Right lung (tissue), 2 donors: ENCODE measurements at regions not wholly inside any gene's neighbourhood (a gene's known extent, or its start where the extent isn't known, plus 50 kb on each side); places are given as distances from the start of the nearest gene placed in this dataset.

ENCODE experiments used
- DNase-seq, 2 donors: peaks; one replicate each; pipeline ENCODE4 v3.0.0-alpha.2; 2013

- DNase-seq, result no peak
These were observed 119.4 kb downstream of the MRPS6 start for GRCh38 chr21:34192646-34193285.

- no peak for DNase-seq
These were observed 122.0 kb downstream of the MRPS6 start for GRCh38 chr21:34195335-34195734.

DNA sequence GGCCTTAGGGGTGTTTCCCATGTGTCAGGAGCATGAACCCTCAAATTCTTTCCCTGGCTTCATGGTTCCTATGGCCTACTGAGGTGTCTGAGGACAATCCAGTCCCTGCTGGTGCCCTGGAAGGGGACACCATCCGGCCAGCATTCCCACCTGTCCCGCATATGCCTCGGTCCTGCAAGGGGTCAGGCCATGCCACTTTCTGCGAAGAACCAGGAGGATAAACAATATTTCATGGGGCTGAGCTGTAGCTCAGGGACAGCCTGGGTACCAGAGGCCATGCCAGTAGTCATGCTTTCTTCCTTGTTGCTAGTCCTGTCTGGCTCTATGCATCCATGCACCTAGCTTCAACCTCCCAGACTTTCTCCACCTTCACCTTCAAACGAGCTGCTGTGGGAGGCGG lies 123.6 kb downstream of the MRPS6 start:
- DNase-seq, result no peak

GRCh38 chr21:34197561-34197960 lies 124.2 kb downstream of the MRPS6 start:
- no peak for DNase-seq

- no peak for DNase-seq
These were observed 125.1 kb downstream of the MRPS6 start for GRCh38 chr21:34198231-34199120.

GRCh38 chr21:34199121-34199910 lies 125.9 kb downstream of the MRPS6 start:
- DNase-seq, result no peak

DNA sequence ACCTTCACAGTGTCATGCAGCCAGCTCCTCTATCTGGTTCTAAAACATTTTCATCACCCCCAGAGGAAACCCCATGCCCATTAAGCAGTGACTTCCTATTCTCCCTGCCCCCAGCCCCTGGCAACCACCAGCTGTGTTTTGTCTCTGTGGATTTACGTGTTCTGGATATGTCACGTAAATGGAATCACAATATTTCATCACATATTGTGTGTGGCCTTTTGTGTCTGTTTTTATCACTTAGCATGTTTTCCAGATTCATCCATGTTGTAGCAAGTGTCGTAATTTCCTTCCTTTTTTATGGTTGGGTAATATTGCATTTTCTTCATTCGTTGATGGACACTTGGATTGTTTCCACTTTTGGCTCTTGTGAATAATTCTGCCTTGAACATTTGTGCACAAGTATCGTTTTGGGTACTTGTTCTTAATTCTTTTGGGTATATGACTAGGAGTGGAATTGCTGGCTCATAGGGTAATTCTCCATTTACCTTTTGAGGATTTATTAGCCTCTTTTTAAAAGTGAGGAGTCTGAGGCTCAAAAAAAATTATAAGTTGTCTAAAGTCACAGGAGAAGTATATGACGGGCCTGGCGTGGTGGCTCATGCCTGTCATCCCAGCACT lies 127.0 kb downstream of the MRPS6 start:
- DNase-seq, result peak in 1 of 2 donors; percentile 11

- no peak for DNase-seq
These were observed 127.6 kb downstream of the MRPS6 start for GRCh38 chr21:34201001-34201400.

GRCh38 chr21:34201481-34201858 lies 128.1 kb downstream of the MRPS6 start:
- no peak for DNase-seq

DNA sequence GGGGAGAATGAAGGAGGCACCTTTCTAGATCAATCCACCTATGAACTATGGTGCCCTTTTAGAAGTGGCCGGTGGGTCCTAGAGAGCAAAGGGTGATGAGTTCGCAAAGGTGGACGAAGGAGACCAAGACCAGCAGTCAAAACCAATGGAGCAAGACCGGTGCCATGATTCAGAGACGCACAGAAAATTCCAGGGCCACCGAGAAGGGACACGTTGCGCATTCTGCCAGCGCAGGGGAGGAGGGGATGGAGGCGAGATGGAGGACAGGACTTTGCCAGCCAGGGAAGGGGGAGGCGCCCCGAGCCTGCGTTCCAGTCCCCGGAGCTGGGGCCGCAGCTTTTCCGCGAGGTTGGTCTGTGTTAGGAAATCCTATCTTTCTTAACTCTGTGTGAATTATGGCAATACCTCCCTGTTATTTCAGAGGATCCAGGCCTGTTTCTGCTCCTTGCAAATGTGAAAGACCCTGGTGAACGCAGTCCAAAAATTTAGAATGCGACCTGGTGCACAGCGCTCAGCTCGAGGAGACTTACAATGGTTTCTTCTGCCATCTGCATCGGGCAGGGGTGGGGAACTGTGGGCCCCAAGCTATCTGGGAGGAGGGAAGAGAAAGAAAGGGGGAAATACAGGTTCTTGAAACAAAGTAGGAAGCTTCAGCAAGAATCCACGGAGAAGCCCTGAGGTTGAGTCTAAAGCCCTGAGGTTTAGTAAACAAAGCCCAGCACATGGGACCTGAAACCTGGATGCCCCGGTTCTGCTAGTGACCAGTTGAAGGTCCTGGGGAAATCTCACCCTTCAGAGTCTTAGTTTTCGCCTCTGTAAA lies 129.4 kb downstream of the MRPS6 start:
- DNase-seq, result peak in 1 of 2 donors; percentile 27

- DNase-seq, result no peak
These were observed 130.6 kb downstream of the MRPS6 start for GRCh38 chr21:34203851-34204420.

- DNase-seq, result no peak
These were observed 131.4 kb downstream of the MRPS6 start for GRCh38 chr21:34204481-34205439.

- peak in 1 of 2 donors; percentile 31 for DNase-seq
These were observed 132.6 kb downstream of the MRPS6 start for GRCh38 chr21:34205811-34206571.

DNA sequence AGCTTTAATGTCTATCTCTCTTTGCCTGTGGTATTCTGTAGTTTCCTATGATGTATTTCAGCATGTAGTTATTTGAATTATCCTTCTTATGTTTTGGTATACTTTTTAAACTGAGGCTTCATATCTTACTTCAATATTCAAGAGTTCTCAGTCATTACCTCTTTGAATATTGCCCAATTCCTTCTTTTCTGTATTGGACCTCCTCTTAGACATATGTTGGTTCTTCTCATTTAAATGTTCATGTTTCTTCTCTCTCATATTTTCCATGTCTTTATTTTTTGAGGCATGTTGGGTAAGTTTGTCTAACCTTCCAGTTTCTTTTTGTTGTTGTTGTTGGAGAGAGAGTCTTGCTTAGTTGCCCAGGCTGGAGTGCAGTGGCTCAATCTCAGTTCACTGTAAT lies 140.6 kb downstream of the MRPS6 start:
- no peak for DNase-seq

DNA sequence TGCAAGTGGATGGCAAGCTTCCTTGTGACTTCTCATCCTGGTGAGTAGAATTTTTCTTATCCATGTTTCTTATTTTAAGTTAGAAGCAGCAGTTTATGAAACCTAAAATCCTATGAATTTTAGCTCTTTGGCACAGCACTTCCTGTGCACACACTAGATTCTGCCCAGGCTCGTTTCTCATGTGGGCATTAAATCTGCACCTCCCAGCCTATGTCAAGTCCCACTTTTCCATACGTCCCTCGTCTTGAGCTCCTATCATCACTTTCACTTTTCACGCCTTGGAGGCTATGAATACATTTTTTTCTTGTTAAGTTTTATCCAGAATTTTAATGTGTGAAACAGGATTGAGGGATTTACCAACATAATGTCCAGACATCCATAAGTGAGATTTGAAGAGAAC lies 142.1 kb downstream of the MRPS6 start:
- DNase-seq, result no peak

- no peak for DNase-seq
These were observed 142.7 kb downstream of the MRPS6 start for GRCh38 chr21:34215911-34216717.

GRCh38 chr21:34216718-34217032 lies 143.3 kb downstream of the MRPS6 start:
- DNase-seq, result no peak

GRCh38 chr21:34217263-34217662 lies 143.9 kb downstream of the MRPS6 start:
- DNase-seq, result no peak
